Astrocyte (in vitro differentiated cells and primary cell): ENCODE measurements at regions not wholly inside any gene's neighbourhood (a gene's known extent, or its start where the extent isn't known, plus 50 kb on each side); places are given as distances from the start of the nearest gene placed in this dataset.

Source experiments
- DNase-seq: peaks from one replicate; pipeline ENCODE4 v3.0.0-alpha.2; 2010; ENCODE audit warnings: low read depth
- FAIRE-seq: peaks from 2 replicates; lab custom pipeline; 2011; peaks lifted over from hg19 to GRCh38; lab: Jason Lieb, UNC
- H2AFZ ChIP-seq: 2 replicates; pipeline ENCODE4 v1.6.0; 2012; ENCODE audit warnings: low read depth, low read length, inconsistent platforms
- H3K27ac ChIP-seq: 2 replicates; pipeline ENCODE4 v1.5.1; 2011; ENCODE audit warnings: low read depth, low read length, inconsistent platforms
- H3K27me3 ChIP-seq: 2 replicates; pipeline ENCODE4 v1.6.0; 2011; ENCODE audit warnings: low read length, inconsistent platforms; ENCODE audit not compliant: insufficient read depth
- H3K36me3 ChIP-seq: 2 replicates; pipeline ENCODE4 v1.5.1; 2011; ENCODE audit warnings: low read length, inconsistent platforms; ENCODE audit not compliant: insufficient read depth
- H3K4me1 ChIP-seq: 2 replicates; pipeline ENCODE4 v1.5.1; 2011; ENCODE audit warnings: low read length, inconsistent platforms; ENCODE audit not compliant: insufficient read depth
- H3K4me2 ChIP-seq: 2 replicates; pipeline ENCODE4 v1.6.0; 2012; ENCODE audit warnings: low read length, inconsistent platforms
- H3K4me3 ChIP-seq: 2 replicates; pipeline ENCODE4 v1.5.1; 2011; ENCODE audit warnings: low read depth, mild to moderate bottlenecking, low read length, inconsistent platforms; ENCODE audit not compliant: insufficient read depth
- H3K79me2 ChIP-seq: 2 replicates; pipeline ENCODE4 v1.6.0; 2012; ENCODE audit warnings: mild to moderate bottlenecking, low read length, inconsistent platforms; ENCODE audit not compliant: insufficient read depth
- H3K9ac ChIP-seq: 2 replicates; pipeline ENCODE4 v1.6.0; 2012; ENCODE audit warnings: mild to moderate bottlenecking, low read length, inconsistent platforms
- H3K9me3 ChIP-seq: 2 replicates; pipeline ENCODE4 v1.5.1; 2012; ENCODE audit warnings: low read depth, mild to moderate bottlenecking, low read length, inconsistent platforms; ENCODE audit not compliant: insufficient read depth
- H4K20me1 ChIP-seq: 2 replicates; pipeline ENCODE4 v1.6.0; 2012; ENCODE audit warnings: low read length, inconsistent platforms; ENCODE audit not compliant: insufficient read depth
- H3K27ac Mint-ChIP-seq: one replicate; pipeline ENCODE4 v1.8.0; 2021; ENCODE audit warnings: mild to moderate bottlenecking, mixed read lengths; ENCODE audit not compliant: unreplicated experiment
- H3K27me3 Mint-ChIP-seq: one replicate; pipeline ENCODE4 v1.8.0; 2021; ENCODE audit warnings: low read depth, mixed read lengths; ENCODE audit not compliant: unreplicated experiment
- H3K36me3 Mint-ChIP-seq: one replicate; pipeline ENCODE4 v1.8.0; 2021; ENCODE audit warnings: low read depth, mixed read lengths; ENCODE audit not compliant: unreplicated experiment
- H3K4me1 Mint-ChIP-seq: one replicate; pipeline ENCODE4 v1.8.0; 2021; ENCODE audit warnings: low read depth, mixed read lengths; ENCODE audit not compliant: unreplicated experiment
- H3K4me3 Mint-ChIP-seq: one replicate; pipeline ENCODE4 v1.8.0; 2021; ENCODE audit warnings: mild to moderate bottlenecking, moderate library complexity, mixed read lengths; ENCODE audit not compliant: unreplicated experiment
- H3K9me3 Mint-ChIP-seq: one replicate; pipeline ENCODE4 v1.8.0; 2021; ENCODE audit warnings: mild to moderate bottlenecking, mixed read lengths; ENCODE audit not compliant: unreplicated experiment
- CTCF ChIP-seq: IDR thresholded peaks from 2 replicates; pipeline ENCODE4 v1.5.1; 2011; ENCODE audit warnings: low read depth, mild to moderate bottlenecking, inconsistent platforms, low read length, moderate library complexity; ENCODE audit not compliant: insufficient read depth
- EZH2 ChIP-seq: IDR thresholded peaks from 2 replicates; pipeline ENCODE4 v1.6.1; 2012; ENCODE audit warnings: mild to moderate bottlenecking, low read length, inconsistent platforms; ENCODE audit not compliant: insufficient read depth

GRCh38 chr17:73792994-73793393 lies 148.7 kb upstream of the SDK2 start:
- Histone ChIP-seq H3K79me2 (no peaks in the 10 kb centered on the region), H3K9me3 (no peaks in the 10 kb centered on the region), H3K36me3 (no peaks in the 10 kb centered on the region), H2AFZ (no peak overlapping the region), H3K27ac (no peak overlapping the region), H4K20me1 (peaks cover 5% of the 10 kb centered on the region), H3K4me3 (no peak overlapping the region), H3K4me1 (peaks cover 15% of the 10 kb centered on the region), H3K4me2 (no peak overlapping the region), H3K27me3 (peaks cover 17% of the 10 kb centered on the region), H3K9ac (no peak overlapping the region)
- H3K27ac Mint-ChIP-seq, result no peak overlapping the region
- H3K36me3 Mint-ChIP-seq, result no peaks in the 10 kb centered on the region
- H3K9me3 Mint-ChIP-seq, result peaks cover 6% of the 10 kb centered on the region
- no peak overlapping the region for H3K4me3 Mint-ChIP-seq
- no peak for TF ChIP-seq EZH2
- no peak for TF ChIP-seq CTCF
- H3K4me1 Mint-ChIP-seq, result peaks cover 10% of the 10 kb centered on the region
- DNase-seq, result no peak
- FAIRE-seq, result no peak
- H3K27me3 Mint-ChIP-seq, result peaks cover 45% of the 10 kb centered on the region

GRCh38 chr17:73794336-73794735 lies 150.1 kb upstream of the SDK2 start:
- Histone ChIP-seq H3K4me1 (peaks cover 24% of the 10 kb centered on the region), H3K9ac (no peak overlapping the region), H3K36me3 (no peaks in the 10 kb centered on the region), H4K20me1 (peaks cover 9% of the 10 kb centered on the region), H3K4me3 (no peak overlapping the region), H3K4me2 (no peak overlapping the region), H3K9me3 (no peaks in the 10 kb centered on the region), H3K27ac (no peak overlapping the region), H3K79me2 (no peaks in the 10 kb centered on the region), H2AFZ (no peak overlapping the region), H3K27me3 (peaks cover 17% of the 10 kb centered on the region)
- Mint-ChIP-seq H3K36me3 (no peaks in the 10 kb centered on the region), H3K27ac (no peak overlapping the region), H3K27me3 (peaks cover 39% of the 10 kb centered on the region), H3K9me3 (peaks cover 4% of the 10 kb centered on the region), H3K4me1 (peaks cover 11% of the 10 kb centered on the region), H3K4me3 (no peak overlapping the region)
- DNase-seq (no peak), FAIRE-seq (no peak)
- TF ChIP-seq CTCF (no peak), EZH2 (no peak)

GRCh38 chr17:73795730-73796129 lies 151.5 kb upstream of the SDK2 start:
- Mint-ChIP-seq H3K27ac (no peak overlapping the region), H3K36me3 (no peaks in the 10 kb centered on the region), H3K27me3 (peaks cover 31% of the 10 kb centered on the region), H3K4me3 (no peak overlapping the region), H3K9me3 (no peaks in the 10 kb centered on the region), H3K4me1 (peaks cover 14% of the 10 kb centered on the region)
- Histone ChIP-seq H3K27me3 (peaks cover 11% of the 10 kb centered on the region), H4K20me1 (peaks cover 9% of the 10 kb centered on the region), H3K36me3 (no peaks in the 10 kb centered on the region), H3K4me1 (peaks cover 24% of the 10 kb centered on the region), H3K79me2 (no peaks in the 10 kb centered on the region), H2AFZ (no peak overlapping the region), H3K27ac (no peak overlapping the region), H3K9me3 (no peaks in the 10 kb centered on the region), H3K4me2 (no peak overlapping the region), H3K4me3 (no peak overlapping the region), H3K9ac (no peak overlapping the region)
- FAIRE-seq (no peak), DNase-seq (no peak)
- TF ChIP-seq EZH2 (no peak), CTCF (no peak)
